ENCODE measurements at regions not wholly inside any gene's neighbourhood (a gene's known extent, or its start where the extent isn't known, plus 50 kb on each side); places are given as distances from the start of the nearest gene placed in this dataset.

GRCh38 chr1:147463022-147463421 is 78.3 kb upstream of the BCL9 start:
- no peak overlapping the region for H3K4me3 ChIP-seq (replicated peaks; ENCODE audit: low read depth, low read length)
- no peak for DNase-seq (ENCODE audit: low read depth)
- no peak for TF ChIP-seq CTCF (IDR thresholded peaks at IDR 0.05; ENCODE audit: low read length, missing control alignments)

GRCh38 chr1:147466543-147466942 is 74.8 kb upstream of the BCL9 start:
- no peak overlapping the region for H3K4me3 ChIP-seq (replicated peaks; ENCODE audit: low read depth, low read length)
- no peak for DNase-seq (ENCODE audit: low read depth)
- no peak for TF ChIP-seq CTCF (IDR thresholded peaks at IDR 0.05; ENCODE audit: low read length, missing control alignments)

- H3K4me3 ChIP-seq (replicated peaks; ENCODE audit: low read depth, low read length), result no peak overlapping the region
- DNase-seq (ENCODE audit: low read depth), result no peak
- no peak for TF ChIP-seq CTCF (IDR thresholded peaks at IDR 0.05; ENCODE audit: low read length, missing control alignments)
Observed at GRCh38 chr1:147470079-147470478, 71.2 kb upstream of the BCL9 start.

GRCh38 chr1:147472489-147472888 is 68.8 kb upstream of the BCL9 start:
- no peak overlapping the region for H3K4me3 ChIP-seq (replicated peaks; ENCODE audit: low read depth, low read length)
- DNase-seq (ENCODE audit: low read depth), result no peak
- no peak for TF ChIP-seq CTCF (IDR thresholded peaks at IDR 0.05; ENCODE audit: low read length, missing control alignments)

GRCh38 chr1:147472966-147473732 is 68.2 kb upstream of the BCL9 start:
- peak; percentile 43 for DNase-seq (ENCODE audit: low read depth)
- no peak overlapping the region for H3K4me3 ChIP-seq (replicated peaks; ENCODE audit: low read depth, low read length)
- TF ChIP-seq CTCF (IDR thresholded peaks at IDR 0.05; ENCODE audit: low read length, missing control alignments), result no peak

- TF ChIP-seq CTCF (IDR thresholded peaks at IDR 0.05; ENCODE audit: low read length, missing control alignments), result no peak
- no peak for DNase-seq (ENCODE audit: low read depth)
- H3K4me3 ChIP-seq (replicated peaks; ENCODE audit: low read depth, low read length), result no peak overlapping the region
Observed at GRCh38 chr1:147473733-147474049, 67.6 kb upstream of the BCL9 start.

- no peak overlapping the region for H3K4me3 ChIP-seq (replicated peaks; ENCODE audit: low read depth, low read length)
- DNase-seq (ENCODE audit: low read depth), result no peak
- TF ChIP-seq CTCF (IDR thresholded peaks at IDR 0.05; ENCODE audit: low read length, missing control alignments), result no peak
Observed at GRCh38 chr1:147475488-147475887, 65.8 kb upstream of the BCL9 start.
